Loucy (cell line): ENCODE measurements at regions not wholly inside any gene's neighbourhood (a gene's known extent, or its start where the extent isn't known, plus 50 kb on each side); places are given as distances from the start of the nearest gene placed in this dataset.

ENCODE experiments used
- H2AFZ ChIP-seq: fragments of 200-600 bp; sonication (generic); 2 replicates; pipeline ENCODE4 v1.6.0; 2016; ENCODE audit warnings: antibody characterized with exemption, mild to moderate bottlenecking, low read length, moderate library complexity
- H3F3A ChIP-seq: fragments of 200-600 bp; 2 replicates; pipeline ENCODE4 v1.6.0; 2016; ENCODE audit warnings: antibody characterized with exemption, low read depth, mild to moderate bottlenecking
- H3K27me3 ChIP-seq: fragments of 200-600 bp; sonication (generic); 2 replicates; pipeline ENCODE4 v1.6.1; 2014; ENCODE audit warnings: low read length, mild to moderate bottlenecking; ENCODE audit not compliant: insufficient read depth, poor library complexity, severe bottlenecking
- H3K36me3 ChIP-seq: fragments of 200-600 bp; sonication (generic); 2 replicates; pipeline ENCODE4 v1.6.1; 2016; ENCODE audit warnings: low read length; ENCODE audit not compliant: insufficient read depth
- H3K4me1 ChIP-seq: fragments of 200-600 bp; sonication (generic); 2 replicates; pipeline ENCODE4 v1.5.1; 2014; ENCODE audit warnings: low read length, mild to moderate bottlenecking; ENCODE audit not compliant: insufficient read depth, poor library complexity, severe bottlenecking
- H3K4me2 ChIP-seq: fragments of 200-600 bp; sonication (generic); 2 replicates; pipeline ENCODE4 v1.6.0; 2014; ENCODE audit warnings: antibody characterized with exemption, low read length, low read depth, mild to moderate bottlenecking; ENCODE audit not compliant: poor library complexity, severe bottlenecking
- H3K4me3 ChIP-seq: fragments of 200-600 bp; sonication (generic); 2 replicates; pipeline ENCODE4 v1.5.1; 2014; ENCODE audit warnings: low read length, mild to moderate bottlenecking, mixed read lengths; ENCODE audit not compliant: poor library complexity, severe bottlenecking
- H3K79me2 ChIP-seq: fragments of 200-600 bp; sonication (generic); 2 replicates; pipeline ENCODE4 v1.6.1; 2014; ENCODE audit warnings: low read length; ENCODE audit not compliant: insufficient read depth
- H3K9ac ChIP-seq: fragments of 200-600 bp; sonication (generic); 2 replicates; pipeline ENCODE4 v1.6.0; 2014; ENCODE audit warnings: mild to moderate bottlenecking, low read depth, low read length, moderate library complexity; ENCODE audit not compliant: poor library complexity, severe bottlenecking
- H3K9me2 ChIP-seq: fragments of 200-600 bp; sonication (generic); replicated peaks from 2 replicates; pipeline ENCODE4 v1.6.1; 2016; ENCODE audit warnings: low read depth, low read length, mixed read lengths
- H3K9me3 ChIP-seq: fragments of 200-600 bp; sonication (generic); 2 replicates; pipeline ENCODE4 v1.6.1; 2014; ENCODE audit warnings: mild to moderate bottlenecking, antibody characterized with exemption, low read length, low read depth; ENCODE audit not compliant: insufficient read depth
- H4K20me1 ChIP-seq: fragments of 200-600 bp; sonication (generic); 2 replicates; pipeline ENCODE4 v1.6.0; 2014; ENCODE audit warnings: antibody characterized with exemption, low read length, mild to moderate bottlenecking; ENCODE audit not compliant: insufficient read depth, poor library complexity, severe bottlenecking
- CTCF ChIP-seq: fragments of 200-600 bp; sonication (generic); conservative IDR thresholded peaks from 2 replicates; pipeline ENCODE4 v1.5.1; 2014; ENCODE audit warnings: mild to moderate bottlenecking, antibody characterized with exemption, low read length
- EZH2phosphoT487 ChIP-seq: fragments of 200-600 bp; IDR thresholded peaks from 2 replicates; pipeline ENCODE4 v1.6.1; 2018; ENCODE audit warnings: antibody characterized with exemption, mild to moderate bottlenecking, moderate library complexity, borderline replicate concordance

- H3K36me3 ChIP-seq = no peaks in the 10 kb centered on the region
- H3K9ac ChIP-seq = no peak overlapping the region
- no peak for TF ChIP-seq CTCF
- TF ChIP-seq EZH2phosphoT487 = no peak
Observed at GRCh38 chr5:61735995-61736394, 403.9 kb downstream of the ZSWIM6 start.

GRCh38 chr5:61737301-61737963 is 405.4 kb downstream of the ZSWIM6 start:
- TF ChIP-seq EZH2phosphoT487 (no peak), CTCF (no peak)
- no peaks in the 10 kb centered on the region for H3K36me3 ChIP-seq
- H3F3A ChIP-seq = no peaks in the 10 kb centered on the region
- no peaks in the 10 kb centered on the region for H4K20me1 ChIP-seq
- no peak overlapping the region for H3K4me3 ChIP-seq
- no peaks in the 10 kb centered on the region for H3K9me2 ChIP-seq
- H3K27me3 ChIP-seq = no peaks in the 10 kb centered on the region
- H3K4me1 ChIP-seq = no peaks in the 10 kb centered on the region
- H3K9ac ChIP-seq = no peak overlapping the region
- no peaks in the 10 kb centered on the region for H3K9me3 ChIP-seq
- no peaks in the 10 kb centered on the region for H3K79me2 ChIP-seq
- no peak overlapping the region for H2AFZ ChIP-seq
- H3K4me2 ChIP-seq = no peak overlapping the region

More at GRCh38 chr5:61735995-61736394, 403.9 kb downstream of the ZSWIM6 start:
- no peaks in the 10 kb centered on the region for H3K9me2 ChIP-seq
- no peak overlapping the region for H3K4me2 ChIP-seq
- no peak overlapping the region for H2AFZ ChIP-seq
- H3K9me3 ChIP-seq = no peaks in the 10 kb centered on the region
- no peaks in the 10 kb centered on the region for H3K27me3 ChIP-seq
- H3K4me1 ChIP-seq = no peaks in the 10 kb centered on the region
- H3K79me2 ChIP-seq = no peaks in the 10 kb centered on the region
- H3F3A ChIP-seq = no peaks in the 10 kb centered on the region
- no peaks in the 10 kb centered on the region for H4K20me1 ChIP-seq
- H3K4me3 ChIP-seq = no peak overlapping the region

GRCh38 chr5:61737964-61738340 is 405.9 kb downstream of the ZSWIM6 start:
- no peak overlapping the region for H2AFZ ChIP-seq
- TF ChIP-seq EZH2phosphoT487 (no peak), CTCF (no peak)

More at GRCh38 chr5:61737964-61738340, 405.9 kb downstream of the ZSWIM6 start:
- H3K27me3 ChIP-seq = no peaks in the 10 kb centered on the region
- H3K36me3 ChIP-seq = no peaks in the 10 kb centered on the region
- no peaks in the 10 kb centered on the region for H4K20me1 ChIP-seq
- no peaks in the 10 kb centered on the region for H3F3A ChIP-seq
- H3K9me2 ChIP-seq = no peaks in the 10 kb centered on the region
- H3K9me3 ChIP-seq = no peaks in the 10 kb centered on the region
- no peak overlapping the region for H3K9ac ChIP-seq
- no peak overlapping the region for H3K4me3 ChIP-seq
- H3K4me1 ChIP-seq = no peaks in the 10 kb centered on the region
- no peaks in the 10 kb centered on the region for H3K79me2 ChIP-seq
- H3K4me2 ChIP-seq = no peak overlapping the region
